NCI-H2227 (cell line): ENCODE measurements at regions not wholly inside any gene's neighbourhood (a gene's known extent, or its start where the extent isn't known, plus 50 kb on each side); places are given as distances from the start of the nearest gene placed in this dataset.
"Not testable (repeated sequence)": the region's sequence is repeated elsewhere in the genome, so short reads cannot be mapped to it uniquely, and the experiment has no call there.

Experiments used
- DNase-seq: peaks from one replicate; lab custom pipeline; 2025; ENCODE audit not compliant: unreplicated experiment; lab: John Stamatoyannopoulos, UW

DNA sequence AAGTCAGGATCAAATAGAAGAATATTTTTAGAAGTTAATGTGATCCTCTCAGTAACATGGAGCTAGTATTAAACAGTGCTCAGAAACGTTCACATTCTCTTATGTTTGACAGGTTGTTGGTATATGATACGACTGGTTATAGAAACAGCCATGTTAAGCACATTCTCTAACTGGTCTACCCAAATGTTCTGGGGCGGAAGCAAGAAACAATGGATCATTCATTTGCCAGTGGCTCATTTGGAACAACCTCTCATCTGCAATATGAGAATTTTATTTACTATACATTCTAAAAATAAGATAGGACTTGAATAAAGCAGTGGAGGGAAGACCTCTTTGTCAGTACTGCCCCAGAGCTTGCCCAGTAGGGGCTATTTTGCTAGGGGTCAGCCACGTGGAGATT is 167.1 kb upstream of the FAM98A start:
- no peak for DNase-seq

DNA sequence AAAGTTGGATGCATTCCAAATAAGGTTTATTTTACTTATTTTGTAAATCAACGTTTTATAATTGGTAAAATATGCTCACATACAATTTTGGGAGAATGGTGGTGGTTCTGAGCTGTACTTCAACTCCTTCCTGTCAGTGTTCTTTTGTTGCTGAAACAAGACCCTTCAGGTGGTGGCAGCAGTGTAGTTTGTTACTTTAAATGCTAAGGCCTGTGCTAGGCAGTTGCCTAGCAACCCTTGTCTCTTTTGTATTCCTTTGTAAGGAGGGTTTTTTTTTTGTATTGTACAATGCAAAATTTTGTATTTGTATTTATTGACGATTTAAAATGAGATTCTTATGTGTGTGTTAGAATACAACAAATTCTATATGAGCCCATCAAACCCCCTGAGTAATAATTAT is 166.0 kb upstream of the FAM98A start:
- no peak for DNase-seq

- DNase-seq: no peak
Observed at GRCh38 chr2:33764551-33764950, 165.5 kb upstream of the FAM98A start.

- no peak for DNase-seq
Observed at GRCh38 chr2:33763671-33764310, 164.7 kb upstream of the FAM98A start.

DNA sequence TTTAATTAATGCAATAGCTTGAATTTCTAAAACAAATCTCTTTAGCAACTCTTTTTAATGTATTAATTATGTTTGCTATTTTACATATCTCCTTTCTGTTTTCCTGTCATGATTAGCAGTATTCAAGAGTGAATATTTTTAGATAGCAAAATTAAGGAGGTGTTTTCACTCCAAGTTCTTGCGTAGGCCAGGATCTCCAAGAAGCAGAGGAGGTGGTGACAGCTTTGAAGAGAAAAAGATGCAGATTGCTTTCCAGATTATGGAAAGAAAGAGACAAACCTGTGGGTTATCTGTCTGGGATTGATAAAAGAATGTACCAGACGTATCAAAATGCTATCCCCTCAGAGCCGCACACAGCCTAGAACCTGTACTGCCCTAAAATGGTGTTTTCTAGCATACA is 163.5 kb upstream of the FAM98A start:
- no peak for DNase-seq

GRCh38 chr2:33746208-33746800 is 147.2 kb upstream of the FAM98A start:
- no peak for DNase-seq

- no peak for DNase-seq
Observed at GRCh38 chr2:33735096-33735495, 136.0 kb upstream of the FAM98A start.

- DNase-seq: no peak
Observed at GRCh38 chr2:33730804-33731203, 131.7 kb upstream of the FAM98A start.

DNA sequence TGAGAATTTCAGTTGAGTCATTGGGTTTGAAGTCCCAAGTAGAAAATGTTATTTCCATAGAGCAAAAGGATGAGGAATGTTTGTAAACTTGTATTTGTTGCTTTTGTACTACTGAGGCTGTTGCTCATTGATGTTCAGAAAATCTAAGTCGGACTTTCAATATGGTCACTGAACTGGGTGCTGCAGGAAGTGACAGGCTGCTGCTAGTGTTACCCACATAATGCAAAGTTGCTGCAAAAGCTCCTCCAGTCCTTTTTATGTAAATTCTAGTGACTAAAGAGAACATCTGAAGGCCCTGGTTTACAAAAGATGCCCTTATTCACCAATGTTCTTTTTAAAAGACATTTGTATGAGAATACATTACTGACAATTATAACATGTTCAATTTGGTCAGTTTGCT is 131.1 kb upstream of the FAM98A start:
- no peak for DNase-seq

- no peak for DNase-seq
Observed at GRCh38 chr2:33729353-33729752, 130.3 kb upstream of the FAM98A start.

GRCh38 chr2:33728106-33728505 is 129.0 kb upstream of the FAM98A start:
- DNase-seq: no peak

GRCh38 chr2:33727361-33728032 is 128.4 kb upstream of the FAM98A start:
- no peak for DNase-seq

DNA sequence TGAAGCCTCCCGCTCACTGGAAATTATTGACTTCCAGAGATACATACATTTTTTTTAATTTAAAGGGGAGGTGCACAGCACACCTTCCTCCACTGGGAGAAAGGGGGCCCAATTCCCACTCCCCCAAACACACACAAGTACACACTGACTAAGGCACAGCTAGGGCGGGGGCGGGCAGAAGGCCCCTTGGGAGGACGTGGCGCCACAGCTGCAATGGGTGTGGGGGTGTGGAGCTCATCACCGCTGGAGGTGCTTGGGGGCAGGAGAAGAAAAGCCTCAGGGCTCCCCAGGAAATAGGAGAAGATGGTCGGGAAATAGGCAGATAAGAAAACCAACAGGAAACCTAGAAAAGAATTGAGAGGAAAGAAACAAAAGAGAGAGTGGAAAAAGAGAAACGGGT is 127.3 kb upstream of the FAM98A start:
- no peak for DNase-seq

DNA sequence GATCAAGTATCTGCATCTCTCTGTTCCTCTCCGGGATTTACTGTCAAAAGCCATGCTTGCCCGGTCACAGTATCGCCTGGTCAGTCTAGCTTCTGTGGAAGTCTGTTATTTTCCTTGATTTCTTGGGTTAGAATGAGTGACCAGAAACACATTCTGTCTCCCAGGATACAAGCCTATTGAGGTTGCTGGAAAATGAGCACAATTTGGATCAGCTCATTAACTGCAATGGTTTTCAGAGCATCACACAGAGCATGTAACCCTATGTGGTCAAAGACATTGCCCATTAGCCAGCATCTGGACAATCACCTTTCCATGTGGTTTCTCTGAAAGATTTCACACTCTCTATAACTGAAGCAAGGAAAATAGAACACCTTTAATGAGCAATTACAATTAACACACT is 124.2 kb upstream of the FAM98A start:
- DNase-seq: no peak

DNA sequence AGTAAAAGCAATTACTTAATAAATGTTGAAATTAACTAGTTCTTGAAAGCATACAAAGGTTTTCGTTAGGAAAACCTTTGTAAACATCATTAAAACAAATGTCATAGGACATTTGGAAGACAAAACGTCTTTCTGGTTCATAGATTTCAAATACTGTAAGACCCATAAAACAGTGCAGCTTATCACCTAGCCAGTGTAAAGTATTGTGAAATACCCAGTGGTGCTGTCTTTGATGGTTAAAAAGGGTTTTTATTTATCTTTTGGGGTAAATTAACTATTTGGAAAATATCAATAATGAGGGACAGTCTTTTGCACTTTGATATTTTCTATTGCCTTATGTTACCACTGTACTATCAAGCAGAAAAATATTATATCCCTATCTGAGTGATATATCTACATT is 120.0 kb upstream of the FAM98A start:
- DNase-seq: no peak

DNA sequence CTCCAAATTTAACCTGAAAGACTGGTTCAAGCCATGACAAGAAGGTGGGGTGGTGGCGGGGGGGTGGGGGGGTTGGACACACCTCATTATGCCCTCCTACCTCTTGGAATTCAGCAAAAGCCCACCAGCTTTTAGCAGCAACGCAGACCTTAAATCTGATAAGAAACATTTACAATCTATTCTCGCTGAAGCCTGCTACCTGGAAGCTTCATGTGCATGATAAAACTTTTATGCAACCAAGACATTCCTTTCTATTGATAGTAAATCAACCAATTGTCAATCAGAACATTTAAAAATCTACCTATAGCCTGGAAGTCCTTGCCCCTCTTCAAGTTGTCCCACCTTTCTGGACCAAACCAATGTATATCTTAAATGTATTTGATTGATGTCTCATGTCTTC is 113.6 kb upstream of the FAM98A start:
- no peak for DNase-seq

DNA sequence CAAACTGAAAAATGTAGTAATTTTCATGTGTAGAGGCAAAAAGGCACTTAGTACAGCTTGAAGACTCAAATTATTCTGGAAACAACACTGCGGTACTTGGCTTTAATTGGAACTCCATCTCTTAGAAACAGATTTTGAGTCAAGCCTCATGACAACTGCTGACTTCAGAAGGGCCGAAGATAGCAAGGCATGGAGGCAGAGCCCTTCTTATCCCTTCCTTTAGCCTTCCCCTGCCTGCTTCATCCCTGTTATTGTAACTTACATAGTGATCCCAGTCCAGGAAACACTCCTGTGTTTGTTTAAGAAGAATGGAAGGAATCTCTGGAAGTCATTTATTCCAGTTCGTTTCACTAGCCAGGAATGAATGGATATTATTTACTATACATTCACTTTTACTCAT is 110.9 kb upstream of the FAM98A start:
- DNase-seq: no peak

DNA sequence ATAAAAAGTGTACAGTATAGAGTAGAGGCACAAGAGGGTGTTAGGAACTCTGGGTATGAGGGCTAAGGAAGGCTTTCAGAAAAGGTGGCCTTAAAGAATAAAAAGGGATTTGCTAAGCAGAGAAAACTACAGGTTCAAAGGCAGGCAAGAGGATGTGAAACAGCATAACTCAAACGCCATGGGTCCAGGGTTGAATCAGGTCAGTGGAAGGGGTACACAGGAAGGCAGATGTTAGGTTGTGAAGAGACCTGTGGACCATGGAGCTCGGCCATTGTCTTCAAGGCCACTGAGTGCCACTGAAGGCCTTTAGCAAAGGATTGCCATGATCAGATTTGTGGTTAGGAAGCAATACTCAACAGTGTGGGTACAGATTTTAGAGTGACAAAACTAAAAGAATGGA is 108.2 kb upstream of the FAM98A start:
- no peak for DNase-seq

GRCh38 chr2:33706410-33706809 is 107.3 kb upstream of the FAM98A start:
- DNase-seq: no peak

DNA sequence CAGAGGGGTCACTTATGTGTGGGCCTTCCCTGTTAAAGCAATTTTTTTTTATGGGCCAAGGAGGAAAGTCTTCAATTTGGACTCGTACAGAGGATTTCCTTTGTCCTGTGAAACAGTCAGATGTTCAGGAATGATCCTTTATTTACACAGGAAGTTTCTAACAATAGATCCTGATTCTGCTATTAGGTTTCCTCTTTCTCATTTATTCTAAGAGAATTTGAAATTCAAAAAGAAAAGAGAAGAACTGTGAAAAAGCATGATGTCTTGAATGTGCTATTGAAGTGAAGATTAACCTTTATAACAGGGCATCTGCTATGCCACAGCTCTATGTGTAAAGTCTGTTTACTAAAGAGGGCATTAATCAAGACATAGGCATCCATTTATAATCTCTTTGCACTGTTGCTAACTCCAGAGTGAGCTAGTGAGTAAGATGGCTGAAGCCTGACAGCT is 105.3 kb upstream of the FAM98A start:
- no peak for DNase-seq

GRCh38 chr2:33696234-33696633 is 97.1 kb upstream of the FAM98A start:
- DNase-seq: no peak

DNA sequence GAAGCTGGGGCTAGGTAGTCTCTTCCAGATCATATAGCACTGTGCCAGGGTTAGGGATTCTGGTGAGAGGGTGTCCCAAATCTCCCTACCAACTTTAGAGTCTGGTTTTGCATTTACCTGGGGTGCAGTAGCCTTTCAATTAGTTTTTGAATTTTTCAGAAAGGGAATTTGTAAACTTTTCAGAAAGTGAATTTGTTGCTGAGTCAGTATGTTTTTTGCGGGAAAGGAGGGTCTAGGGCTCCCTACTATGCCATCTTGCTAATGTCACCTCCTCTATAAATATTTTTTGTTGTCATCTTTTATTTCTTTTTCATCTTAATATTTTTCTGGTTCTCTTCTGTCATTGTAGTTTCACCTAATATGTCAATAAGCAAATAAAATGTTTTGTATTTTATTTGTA is 95.8 kb upstream of the FAM98A start:
- DNase-seq: no peak

DNA sequence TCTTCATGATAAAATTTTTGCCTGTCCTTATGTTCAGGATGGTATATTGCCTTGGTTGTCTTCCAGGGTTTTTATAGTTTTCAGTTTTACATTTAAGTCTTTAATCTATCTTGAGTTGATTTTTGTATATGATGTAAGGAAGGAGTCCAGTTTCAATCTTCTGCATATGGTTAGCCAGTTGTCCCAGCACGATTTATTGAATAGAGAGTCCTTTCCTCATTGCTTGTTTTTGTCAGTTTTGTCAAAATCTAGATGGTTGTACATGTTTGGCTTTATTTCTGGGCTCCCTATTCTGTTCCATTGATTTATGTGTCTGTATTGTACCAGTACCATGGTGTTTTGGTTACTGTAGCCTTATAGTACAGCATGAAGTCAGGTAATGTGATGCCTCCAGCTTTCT is 91.6 kb upstream of the FAM98A start:
- DNase-seq: not testable (repeated sequence)
